Pancreas (tissue), 10 donors: ENCODE measurements at regions not wholly inside any gene's neighbourhood (a gene's known extent, or its start where the extent isn't known, plus 50 kb on each side); places are given as distances from the start of the nearest gene placed in this dataset.

Source experiments
- ATAC-seq, 4 donors: fragments of 200-7000 bp; cut with Tn5 transposase; one replicate each; pipeline versions ENCODE4 v1.8.0 to v1.9.1; 2020; ENCODE audit warnings: mild to moderate bottlenecking in 4 of 4, moderate library complexity in 4 of 4
- DNase-seq, 6 donors: peaks; one replicate each; pipeline ENCODE4 v3.0.0-alpha.2; 2020
- FAIRE-seq: peaks from 2 replicates; lab custom pipeline; 2012; peaks lifted over from hg19 to GRCh38; lab: Jason Lieb, UNC
- H3K27ac ChIP-seq, 4 donors: fragments of 200-600 bp; sonication (generic); 1 replicate in 3 of 4; 2 replicates in 1 of 4; pipeline versions ENCODE4 v1.5.0 to v1.8.0; 2020
- H3K27me3 ChIP-seq, 4 donors: fragments of 200-600 bp; one replicate each; pipeline ENCODE4 v1.8.0; 2021
- H3K36me3 ChIP-seq, 3 donors: fragments of 200-600 bp; sonication (generic) in 1 of 3; one replicate each; pipeline versions ENCODE4 v1.5.0 to v1.8.0; 2020 to 2021
- H3K4me1 ChIP-seq, 3 donors: fragments of 200-600 bp; one replicate each; pipeline ENCODE4 v1.8.0; 2021
- H3K4me3 ChIP-seq, 4 donors: fragments of 200-600 bp; sonication (generic) in 2 of 4; one replicate each; pipeline versions ENCODE4 v1.5.0 to v1.8.0; 2020 to 2021
- H3K9me3 ChIP-seq, 4 donors: fragments of 200-600 bp; one replicate each; pipeline ENCODE4 v1.8.0; 2021
- CTCF ChIP-seq, 4 donors: fragments of 200-600 bp; sonication (generic) in 3 of 4; IDR thresholded peaks; one replicate each; pipeline versions ENCODE4 v1.5.0 to v1.8.0; 2021; ENCODE audit warnings: antibody characterized with exemption in 4 of 4
- WGBS, 2 donors: extraction: QIAGEN DNeasy Blood & Tissue Kit; methylation state at CpG; one replicate each; pipeline ENCODE4 v1.1.7; 2013; 5-methylcytosine and 5-hydroxymethylcytosine counted together
- intact Hi-C, 3 donors: fragments of 100-400 bp; cut with DNase I; formaldehyde crosslinking; loops; one replicate each; pipeline versions ENCODE4 v1.11.1 to v1.14.2; 2022
- donor health status: healthy with polysubstance abuse.
- donor health status: DM: no; HTN: no; CAD: no; lungs with moderate emphysema.
- donor health status: DM: no; HTN: no; CAD: no.
- donor health status: control.
- donor health status: control.
- donor health status: Bipolar disorder and iron deficiency.
- donor health status: DM: yes; HTN: yes; CAD: no.
- donor health status: DM: no; HTN: no; CAD: no.
- donor health status: DM: no; HTN: no; CAD: no.
- donor health status: DM: yes; HTN: yes; CAD: no.

GRCh38 chr18:37663446-37663845 is 97.8 kb upstream of the CELF4 start:
- 64 to 65% methylated on average over 2 of the region's 2 CpGs for WGBS, 2 donors
- intact Hi-C loops = no loop called here

GRCh38 chr18:37662546-37663339 is 97.1 kb upstream of the CELF4 start:
- FAIRE-seq (no peak), ATAC-seq (no peak), DNase-seq (no peak)
- no peaks in the 10 kb centered on the region for H3K36me3 ChIP-seq
- no peak for TF ChIP-seq CTCF (IDR thresholded peaks at IDR 0.05)
- H3K4me1 ChIP-seq = no peaks in the 10 kb centered on the region
- H3K9me3 ChIP-seq = no peaks in the 10 kb centered on the region
- intact Hi-C loops = no loop called here
- no peaks in the 10 kb centered on the region for H3K27me3 ChIP-seq
- WGBS, 2 donors = 69 to 77% methylated on average over 13 of the region's 13 CpGs
- H3K27ac ChIP-seq = no peak overlapping the region
- no peak overlapping the region for H3K4me3 ChIP-seq

More at GRCh38 chr18:37663446-37663845, 97.8 kb upstream of the CELF4 start:
- Histone ChIP-seq H3K4me3 (no peak overlapping the region), H3K4me1 (no peaks in the 10 kb centered on the region), H3K27me3 (no peaks in the 10 kb centered on the region), H3K27ac (no peak overlapping the region), H3K9me3 (no peaks in the 10 kb centered on the region), H3K36me3 (no peaks in the 10 kb centered on the region)
- no peak for FAIRE-seq
- ATAC-seq = no peak
- TF ChIP-seq CTCF (IDR thresholded peaks at IDR 0.05) = no peak
- no peak for DNase-seq

GRCh38 chr18:37662099-37662498 is 96.5 kb upstream of the CELF4 start:
- TF ChIP-seq CTCF (IDR thresholded peaks at IDR 0.05) = no peak
- intact Hi-C loops = no loop called here
- Histone ChIP-seq H3K27ac (no peak overlapping the region), H3K9me3 (no peaks in the 10 kb centered on the region), H3K4me3 (no peak overlapping the region), H3K4me1 (no peaks in the 10 kb centered on the region), H3K27me3 (no peaks in the 10 kb centered on the region), H3K36me3 (no peaks in the 10 kb centered on the region)
- FAIRE-seq = no peak
- ATAC-seq = no peak
- 60 to 65% methylated on average over 3 of the region's 3 CpGs for WGBS, 2 donors
- DNase-seq = no peak

GRCh38 chr18:37661478-37661877 is 95.9 kb upstream of the CELF4 start:
- Histone ChIP-seq H3K27ac (no peak overlapping the region), H3K9me3 (no peaks in the 10 kb centered on the region), H3K4me3 (no peak overlapping the region), H3K4me1 (no peaks in the 10 kb centered on the region), H3K36me3 (no peaks in the 10 kb centered on the region), H3K27me3 (no peaks in the 10 kb centered on the region)
- intact Hi-C loops = no loop called here
- no peak for ATAC-seq
- TF ChIP-seq CTCF (IDR thresholded peaks at IDR 0.05) = no peak
- no peak for FAIRE-seq
- DNase-seq = no peak
- WGBS, 2 donors = 82 to 95% methylated on average over 4 of the region's 4 CpGs

GRCh38 chr18:37661061-37661460 is 95.5 kb upstream of the CELF4 start:
- no peak for TF ChIP-seq CTCF (IDR thresholded peaks at IDR 0.05)
- DNase-seq (no peak), FAIRE-seq (no peak), ATAC-seq (no peak)
- WGBS, 2 donors = 65 to 66% methylated on average over 4 of the region's 4 CpGs
- no peak overlapping the region for H3K4me3 ChIP-seq
- H3K36me3 ChIP-seq = no peaks in the 10 kb centered on the region
- H3K9me3 ChIP-seq = no peaks in the 10 kb centered on the region
- no peaks in the 10 kb centered on the region for H3K4me1 ChIP-seq
- intact Hi-C loops = no loop called here
- no peak overlapping the region for H3K27ac ChIP-seq
- H3K27me3 ChIP-seq = no peaks in the 10 kb centered on the region
